GM10248 (cell line): ENCODE measurements at regions not wholly inside any gene's neighbourhood (a gene's known extent, or its start where the extent isn't known, plus 50 kb on each side); places are given as distances from the start of the nearest gene placed in this dataset.

Experiments
- CTCF ChIA-PET: fragments of 300-600 bp; sonication (Branson Sonifier 250); formaldehyde crosslinking; extraction: SDS; loops from one replicate; lab custom pipeline; 2021; ENCODE audit warnings: antibody characterized with exemption; lab: Yijun Ruan, JAX
- POLR2A ChIA-PET: fragments of 350-650 bp; sonication (Branson Sonifier 250); formaldehyde crosslinking; extraction: SDS; loops from one replicate; lab custom pipeline; 2020; ENCODE audit warnings: antibody characterized with exemption; lab: Yijun Ruan, JAX
- DNase-seq: peaks from one replicate; pipeline ENCODE4 v3.0.0; 2012; ENCODE audit errors: extremely low spot score
- TF ChIP-seq, protein P1 (sequence below): IDR thresholded peaks from 2 replicates; pipeline ENCODE4 v1.5.1; 2012; ENCODE audit warnings: mild to moderate bottlenecking, low read depth; ENCODE audit errors: extremely low read depth, missing control alignments, control extremely low read depth

DNA sequence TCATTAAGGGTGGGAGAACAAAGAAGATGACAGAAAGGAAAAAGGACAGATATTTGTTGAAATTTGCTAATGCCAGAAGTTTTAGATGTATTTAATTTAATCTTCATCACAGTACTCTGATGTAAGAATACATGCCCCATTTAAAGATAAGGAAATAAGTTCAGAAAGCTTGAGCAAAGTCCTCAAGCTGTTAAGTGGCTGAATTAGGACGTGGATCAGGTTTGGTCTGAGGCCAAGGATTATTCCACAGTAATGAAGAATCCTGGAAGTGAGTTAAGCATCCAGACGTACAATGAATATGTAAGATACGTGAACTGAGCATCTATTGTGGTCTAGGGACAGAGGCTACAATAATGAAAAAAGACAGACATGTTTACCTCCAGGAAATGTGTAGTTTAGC, 671.3 kb downstream of the PRELID2 start:
- ChIA-PET POLR2A (no interaction called here), CTCF (interaction anchor here (0.9 kb wide), 1 partner anchor 16 kb away, joined by 3 read pairs; no protein-coding TSS in a partner anchor)
- DNase-seq, result no peak
- TF ChIP-seq, protein P1, sequence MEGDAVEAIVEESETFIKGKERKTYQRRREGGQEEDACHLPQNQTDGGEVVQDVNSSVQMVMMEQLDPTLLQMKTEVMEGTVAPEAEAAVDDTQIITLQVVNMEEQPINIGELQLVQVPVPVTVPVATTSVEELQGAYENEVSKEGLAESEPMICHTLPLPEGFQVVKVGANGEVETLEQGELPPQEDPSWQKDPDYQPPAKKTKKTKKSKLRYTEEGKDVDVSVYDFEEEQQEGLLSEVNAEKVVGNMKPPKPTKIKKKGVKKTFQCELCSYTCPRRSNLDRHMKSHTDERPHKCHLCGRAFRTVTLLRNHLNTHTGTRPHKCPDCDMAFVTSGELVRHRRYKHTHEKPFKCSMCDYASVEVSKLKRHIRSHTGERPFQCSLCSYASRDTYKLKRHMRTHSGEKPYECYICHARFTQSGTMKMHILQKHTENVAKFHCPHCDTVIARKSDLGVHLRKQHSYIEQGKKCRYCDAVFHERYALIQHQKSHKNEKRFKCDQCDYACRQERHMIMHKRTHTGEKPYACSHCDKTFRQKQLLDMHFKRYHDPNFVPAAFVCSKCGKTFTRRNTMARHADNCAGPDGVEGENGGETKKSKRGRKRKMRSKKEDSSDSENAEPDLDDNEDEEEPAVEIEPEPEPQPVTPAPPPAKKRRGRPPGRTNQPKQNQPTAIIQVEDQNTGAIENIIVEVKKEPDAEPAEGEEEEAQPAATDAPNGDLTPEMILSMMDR, result no peak

DNA sequence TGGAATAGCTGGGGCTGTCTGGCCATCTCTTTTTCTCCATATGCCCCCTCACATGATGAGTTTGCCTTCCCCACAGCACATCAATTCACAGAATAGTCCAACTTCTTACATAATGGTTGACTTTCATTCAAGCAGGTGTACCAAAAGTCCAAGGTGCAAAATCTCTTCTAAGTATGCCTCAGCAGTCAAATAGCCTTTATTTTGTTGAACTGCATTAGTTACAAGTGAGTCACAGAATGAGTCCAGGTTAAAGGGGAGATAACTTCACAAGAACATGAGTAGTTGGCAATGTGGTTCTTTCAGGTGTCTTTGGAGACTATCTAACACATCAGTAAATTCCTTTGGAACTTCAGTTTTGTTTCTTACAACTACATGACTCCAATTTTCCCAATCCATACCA, 672.5 kb downstream of the PRELID2 start:
- DNase-seq, result no peak
- ChIA-PET CTCF (interaction anchor here (1.0 to 1.3 kb wide), 3 partner anchors 9 to 70 kb away, joined by 3 read pairs; no protein-coding TSS in a partner anchor), POLR2A (no interaction called here)
- TF ChIP-seq, protein P1, result no peak

DNA sequence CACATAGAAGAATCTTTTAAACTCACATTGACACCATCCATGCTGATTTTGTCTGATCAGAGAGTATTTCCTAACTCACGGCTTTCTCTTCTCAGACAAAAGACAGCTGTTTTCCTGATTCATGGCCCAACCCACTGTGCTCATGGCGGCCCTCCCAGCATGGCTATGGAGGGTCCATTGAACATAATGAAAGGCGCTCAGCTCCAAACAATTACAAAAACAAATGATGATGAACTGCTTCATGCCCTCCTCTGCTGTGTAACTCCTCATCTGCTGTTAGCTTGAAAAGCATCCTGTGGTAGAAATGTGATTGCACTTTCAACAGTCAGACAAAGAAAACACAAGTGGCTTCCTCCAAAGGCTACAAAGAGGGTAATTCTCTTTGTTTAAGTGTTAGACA, 673.8 kb downstream of the PRELID2 start:
- POLR2A ChIA-PET, result no interaction called here
- no peak for DNase-seq
- CTCF ChIA-PET, result interaction anchor here (1.0 kb wide), 1 partner anchor 15 kb away, joined by 3 read pairs; no protein-coding TSS in a partner anchor
- TF ChIP-seq, protein P1, result no peak

DNA sequence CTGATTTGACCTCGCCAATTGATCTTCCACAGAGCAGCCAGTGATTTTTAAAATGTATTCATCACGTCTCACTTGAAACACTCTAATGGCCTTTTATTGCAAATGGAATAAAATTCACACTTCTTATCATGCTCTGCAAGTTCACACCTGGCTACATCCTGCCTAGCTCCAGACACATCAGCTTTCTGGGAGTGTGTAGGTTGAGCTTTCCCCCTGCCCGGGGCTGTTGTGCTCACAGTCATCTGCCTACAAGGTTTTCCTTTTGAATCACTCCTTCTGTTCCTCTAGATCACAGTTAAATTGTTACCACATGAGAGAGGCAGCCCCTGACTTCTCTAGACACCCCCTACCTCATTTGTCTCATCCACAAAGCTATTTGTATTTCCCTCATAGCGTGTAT, 674.5 kb downstream of the PRELID2 start:
- TF ChIP-seq, protein P1, result no peak
- POLR2A ChIA-PET, result no interaction called here
- no peak for DNase-seq
- CTCF ChIA-PET, result no interaction called here

DNA sequence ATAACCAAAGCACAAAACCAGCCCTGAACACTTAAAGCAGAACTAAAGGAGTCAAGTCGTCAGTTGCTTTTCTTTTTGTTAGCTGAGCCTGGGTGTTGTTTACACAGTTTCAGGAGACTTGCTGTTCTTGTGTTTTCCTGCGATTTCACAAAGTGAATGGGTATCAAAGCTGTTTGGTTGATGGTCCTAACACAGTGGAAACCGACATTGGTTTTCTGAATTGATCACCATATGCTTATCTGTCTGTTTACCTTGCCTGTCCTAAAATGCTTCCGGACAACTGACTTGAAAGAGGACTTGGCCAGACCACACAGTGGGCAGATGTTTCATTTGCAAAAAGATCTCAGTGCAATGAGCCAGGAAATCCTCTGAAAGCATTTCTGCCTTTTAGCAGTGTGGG, 676.4 kb downstream of the PRELID2 start:
- ChIA-PET POLR2A (no interaction called here), CTCF (no interaction called here)
- DNase-seq, result no peak
- TF ChIP-seq, protein P1, result no peak

DNA sequence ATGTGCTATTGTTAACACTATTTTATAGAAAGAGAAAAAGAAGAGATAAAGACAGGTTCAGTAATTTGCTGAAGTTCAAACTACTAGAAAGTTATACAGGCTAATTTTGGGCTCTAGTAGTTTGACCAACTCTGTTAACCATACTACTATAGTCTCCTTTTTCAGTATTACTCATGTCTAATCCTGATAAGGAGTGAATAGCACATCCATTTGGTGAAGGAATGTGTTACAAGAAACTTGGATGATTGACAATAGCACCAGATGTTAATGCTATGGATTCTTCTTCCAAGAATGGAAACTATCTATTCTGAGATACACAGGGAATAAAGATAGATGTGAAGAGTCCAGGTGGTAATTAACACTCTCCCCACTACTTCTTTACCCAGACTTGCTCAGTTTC, 677.3 kb downstream of the PRELID2 start:
- DNase-seq, result no peak
- TF ChIP-seq, protein P1, result no peak
- ChIA-PET CTCF (no interaction called here), POLR2A (no interaction called here)
